Left lung (tissue), 4 donors: ENCODE measurements at regions not wholly inside any gene's neighbourhood (a gene's known extent, or its start where the extent isn't known, plus 50 kb on each side); places are given as distances from the start of the nearest gene placed in this dataset.

ENCODE experiments used
- ATAC-seq: fragments of 200-7000 bp; cut with Tn5 transposase; one replicate; pipeline ENCODE4 v1.9.1; 2020; ENCODE audit warnings: moderate library complexity
- DNase-seq, 4 donors: peaks; one replicate each; pipeline ENCODE4 v3.0.0-alpha.2; 2013 to 2020
- H3K27ac ChIP-seq, 2 donors: fragments of 200-600 bp; sonication (generic) in 1 of 2; one replicate each; pipeline versions ENCODE4 v1.5.0 to v1.8.0; 2020 to 2021
- H3K27me3 ChIP-seq, 2 donors: fragments of 200-600 bp; sonication (generic) in 1 of 2; one replicate each; pipeline versions ENCODE4 v1.5.0 to v1.8.0; 2020 to 2021
- H3K36me3 ChIP-seq, 2 donors: fragments of 200-600 bp; sonication (generic) in 1 of 2; one replicate each; pipeline versions ENCODE4 v1.5.0 to v1.8.0; 2020 to 2021
- H3K4me1 ChIP-seq, 2 donors: fragments of 200-600 bp; one replicate each; pipeline ENCODE4 v1.8.0; 2021
- H3K4me3 ChIP-seq, 2 donors: fragments of 200-600 bp; sonication (generic) in 1 of 2; one replicate each; pipeline versions ENCODE4 v1.5.0 to v1.8.0; 2020 to 2021; ENCODE audit warnings: mild to moderate bottlenecking in 1 of 2
- H3K9me3 ChIP-seq, 2 donors: fragments of 200-600 bp; sonication (generic) in 1 of 2; one replicate each; pipeline versions ENCODE4 v1.5.0 to v1.8.0; 2020 to 2021
- intact Hi-C, 2 donors: fragments of 100-400 bp; cut with DNase I; formaldehyde crosslinking; loops; one replicate each; pipeline versions ENCODE4 v1.11.2 to v1.14.2; 2022
- TF ChIP-seq, protein P1 (sequence below), 2 donors: fragments of 200-600 bp; sonication (generic) in 1 of 2; IDR thresholded peaks; one replicate each; pipeline versions ENCODE4 v1.5.0 to v1.8.0; 2021; ENCODE audit warnings: antibody characterized with exemption in 2 of 2
- donor health status: DM: no; HTN: yes; CAD: no.
- donor health status: DM: no; HTN: no; CAD: no.

DNA sequence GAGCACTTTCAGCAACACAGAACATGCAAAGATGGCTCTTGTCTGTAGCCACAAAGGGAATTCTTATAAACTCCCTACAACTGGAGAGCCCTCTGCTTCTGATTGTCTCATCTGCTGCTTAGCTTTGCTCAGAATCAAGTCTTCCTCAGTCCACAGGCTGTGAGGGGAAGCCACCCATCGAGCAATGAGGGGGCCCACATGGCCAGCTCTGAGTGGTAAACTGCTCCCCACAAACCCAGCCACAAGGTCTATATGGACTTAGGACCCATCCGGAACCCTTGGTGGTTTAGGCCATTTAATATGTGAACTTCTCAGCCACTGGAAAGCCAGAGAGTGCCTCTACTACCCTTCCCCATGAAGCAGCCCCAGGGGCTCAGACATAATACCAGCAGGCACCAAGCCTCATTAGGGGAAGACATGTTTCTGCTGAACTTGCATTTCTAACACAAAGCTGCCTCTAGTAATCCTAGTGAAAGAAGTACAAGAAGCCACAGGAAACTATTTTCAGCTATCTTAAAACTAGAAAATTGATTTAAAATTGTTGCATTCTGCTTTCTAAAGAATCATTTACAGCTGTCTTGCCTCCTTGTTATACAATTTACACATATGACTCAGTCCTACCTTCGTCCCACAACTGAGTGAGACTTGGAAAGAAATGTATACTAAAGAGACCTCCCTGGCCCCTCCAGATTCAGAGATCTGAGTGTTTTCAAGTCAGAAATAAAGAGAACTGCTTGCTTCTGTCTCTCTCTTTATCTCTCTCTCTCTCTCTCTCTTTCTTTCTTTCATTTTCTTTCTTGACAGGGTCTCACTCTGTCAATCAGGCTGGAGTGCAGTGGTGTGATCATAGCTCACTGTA lies 90.2 kb downstream of the ESM1 start:
- Histone ChIP-seq H3K9me3 (no peaks in the 10 kb centered on the region), H3K27ac (no peak overlapping the region), H3K4me1 (no peaks in the 10 kb centered on the region), H3K27me3 (no peaks in the 10 kb centered on the region), H3K36me3 (no peaks in the 10 kb centered on the region), H3K4me3 (no peak overlapping the region)
- intact Hi-C loops, result no loop called here
- no peak for ATAC-seq
- DNase-seq, result no peak
- TF ChIP-seq, protein P1, sequence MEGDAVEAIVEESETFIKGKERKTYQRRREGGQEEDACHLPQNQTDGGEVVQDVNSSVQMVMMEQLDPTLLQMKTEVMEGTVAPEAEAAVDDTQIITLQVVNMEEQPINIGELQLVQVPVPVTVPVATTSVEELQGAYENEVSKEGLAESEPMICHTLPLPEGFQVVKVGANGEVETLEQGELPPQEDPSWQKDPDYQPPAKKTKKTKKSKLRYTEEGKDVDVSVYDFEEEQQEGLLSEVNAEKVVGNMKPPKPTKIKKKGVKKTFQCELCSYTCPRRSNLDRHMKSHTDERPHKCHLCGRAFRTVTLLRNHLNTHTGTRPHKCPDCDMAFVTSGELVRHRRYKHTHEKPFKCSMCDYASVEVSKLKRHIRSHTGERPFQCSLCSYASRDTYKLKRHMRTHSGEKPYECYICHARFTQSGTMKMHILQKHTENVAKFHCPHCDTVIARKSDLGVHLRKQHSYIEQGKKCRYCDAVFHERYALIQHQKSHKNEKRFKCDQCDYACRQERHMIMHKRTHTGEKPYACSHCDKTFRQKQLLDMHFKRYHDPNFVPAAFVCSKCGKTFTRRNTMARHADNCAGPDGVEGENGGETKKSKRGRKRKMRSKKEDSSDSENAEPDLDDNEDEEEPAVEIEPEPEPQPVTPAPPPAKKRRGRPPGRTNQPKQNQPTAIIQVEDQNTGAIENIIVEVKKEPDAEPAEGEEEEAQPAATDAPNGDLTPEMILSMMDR (IDR thresholded peaks at IDR 0.05), result no peak

DNA sequence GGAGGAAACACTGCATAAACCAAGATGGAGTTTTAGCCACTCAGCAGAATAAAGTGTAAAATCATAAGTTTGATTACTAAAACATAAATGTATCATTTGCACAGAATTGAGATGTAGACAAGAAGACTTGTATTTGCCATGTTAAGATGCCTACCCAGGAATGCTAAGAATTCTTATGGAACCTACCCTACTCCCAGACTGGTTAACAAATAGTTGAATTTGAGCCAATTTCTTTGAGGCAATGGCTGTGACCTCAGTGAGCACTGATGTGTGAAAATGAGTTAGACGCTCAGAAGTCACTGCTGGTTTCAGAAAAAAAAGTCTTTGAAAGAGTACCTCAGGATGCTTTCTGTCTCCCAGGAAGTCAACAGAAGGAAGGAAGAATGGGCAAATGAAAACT lies 95.6 kb downstream of the ESM1 start:
- H3K4me1 ChIP-seq, result no peaks in the 10 kb centered on the region
- no peaks in the 10 kb centered on the region for H3K9me3 ChIP-seq
- H3K27ac ChIP-seq, result no peak overlapping the region
- TF ChIP-seq, protein P1 (IDR thresholded peaks at IDR 0.05), result no peak
- intact Hi-C loops, result no loop called here
- ATAC-seq (peak; percentile 71), DNase-seq (no peak)
- no peaks in the 10 kb centered on the region for H3K36me3 ChIP-seq
- H3K4me3 ChIP-seq, result no peak overlapping the region
- peaks cover 4 to 12% of the 10 kb centered on the region in 2 donors for H3K27me3 ChIP-seq

DNA sequence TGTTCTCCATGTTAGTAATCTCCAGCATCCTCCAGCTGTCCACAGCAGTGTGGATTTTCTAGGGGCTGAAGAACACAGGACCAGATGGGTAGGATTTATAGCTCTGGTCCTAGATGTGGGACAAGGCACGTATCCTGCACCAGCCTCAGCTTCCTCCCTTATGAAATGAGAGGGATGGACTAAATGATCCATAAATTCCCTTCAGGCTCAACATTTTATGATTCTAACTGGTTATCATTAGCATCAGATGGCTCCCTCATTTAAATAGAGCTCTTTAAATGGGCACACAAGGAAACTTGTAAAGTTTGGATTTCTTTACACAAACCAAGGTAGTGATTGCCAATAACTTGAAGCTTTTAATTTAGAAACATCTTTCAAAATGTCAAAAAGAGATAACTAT lies 97.7 kb downstream of the ESM1 start:
- H3K27ac ChIP-seq, result no peak overlapping the region
- H3K27me3 ChIP-seq, result peaks cover 22 to 33% of the 10 kb centered on the region in 2 donors
- no peaks in the 10 kb centered on the region for H3K36me3 ChIP-seq
- DNase-seq, result no peak
- no peak for ATAC-seq
- H3K4me3 ChIP-seq, result no peak overlapping the region
- intact Hi-C loops, result no loop called here
- peaks cover 0 to 12% of the 10 kb centered on the region in 2 donors for H3K4me1 ChIP-seq
- TF ChIP-seq, protein P1 (IDR thresholded peaks at IDR 0.05), result no peak
- H3K9me3 ChIP-seq, result no peaks in the 10 kb centered on the region

- Histone ChIP-seq H3K36me3 (no peaks in the 10 kb centered on the region), H3K27me3 (peaks cover 22 to 41% of the 10 kb centered on the region in 2 donors), H3K27ac (no peak overlapping the region), H3K4me1 (peaks cover 0 to 12% of the 10 kb centered on the region in 2 donors), H3K4me3 (no peak overlapping the region), H3K9me3 (no peaks in the 10 kb centered on the region)
- ATAC-seq, result no peak
- no peak for DNase-seq
- TF ChIP-seq, protein P1 (IDR thresholded peaks at IDR 0.05), result no peak
- intact Hi-C loops, result no loop called here
These were observed 98.5 kb downstream of the ESM1 start for GRCh38 chr5:54886866-54887265.

DNA sequence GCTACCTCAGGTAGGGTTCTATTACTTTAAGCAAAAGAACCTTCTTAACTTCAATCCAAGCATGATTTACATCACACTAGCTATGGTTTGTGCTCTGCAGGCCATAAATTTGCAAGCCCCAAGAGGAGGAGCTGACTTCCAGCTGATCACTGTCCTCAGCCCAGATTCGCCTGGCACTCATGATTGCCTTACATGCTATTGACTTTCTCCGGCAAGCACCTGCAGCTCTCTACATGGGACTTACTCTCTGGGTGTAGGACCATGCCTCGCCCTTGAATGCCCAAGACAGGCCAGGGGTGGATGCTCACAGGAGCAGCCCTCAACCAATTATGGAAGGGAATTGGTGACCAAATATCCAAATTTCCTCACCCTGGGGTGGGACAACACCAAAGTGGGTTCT lies 99.8 kb downstream of the ESM1 start:
- intact Hi-C loops, result no loop called here
- Histone ChIP-seq H3K27ac (no peak overlapping the region), H3K36me3 (no peaks in the 10 kb centered on the region), H3K4me3 (no peak overlapping the region), H3K4me1 (peaks cover 0 to 12% of the 10 kb centered on the region in 2 donors), H3K27me3 (peaks cover 22 to 45% of the 10 kb centered on the region in 2 donors), H3K9me3 (no peaks in the 10 kb centered on the region)
- DNase-seq, result no peak
- TF ChIP-seq, protein P1 (IDR thresholded peaks at IDR 0.05), result no peak
- no peak for ATAC-seq
